Right lobe of liver (tissue), 4 donors: ENCODE measurements at regions not wholly inside any gene's neighbourhood (a gene's known extent, or its start where the extent isn't known, plus 50 kb on each side); places are given as distances from the start of the nearest gene placed in this dataset.

Experiments
- CTCF ChIP-seq, 4 donors: fragments of 200-600 bp in 3 of 4; fragments of 450-650 bp in 1 of 4; IDR thresholded peaks; one replicate each; pipeline versions ENCODE4 v1.5.1 to v1.8.0; 2016 to 2022; ENCODE audit warnings: antibody characterized with exemption in 4 of 4, mild to moderate bottlenecking in 2 of 4
- POLR2A ChIP-seq: fragments of 450-650 bp; IDR thresholded peaks from one replicate; pipeline ENCODE4 v1.6.1; 2017; ENCODE audit warnings: antibody characterized with exemption, mild to moderate bottlenecking
- donor health status: DM: no; HTN: no; CAD: no.
- donor health status: DM: no; HTN: no; CAD: no.
- donor health status: DM: no; HTN: yes; CAD: no.

- TF ChIP-seq CTCF (IDR thresholded peaks at IDR 0.05) (no peak), POLR2A (no peak)
Observed at GRCh38 chr7:32262315-32262714, 192.1 kb upstream of the PDE1C start.
